ENCODE measurements at regions not wholly inside any gene's neighbourhood (a gene's known extent, or its start where the extent isn't known, plus 50 kb on each side); places are given as distances from the start of the nearest gene placed in this dataset.

GRCh38 chr9:85163825-85164224 is 494.3 kb downstream of the NTRK2 start:
- no peaks in the 10 kb centered on the region for H3K4me1 ChIP-seq (ENCODE audit: control insufficient read depth, insufficient read depth, low read length)
- no peaks in the 10 kb centered on the region for H3K36me3 ChIP-seq (ENCODE audit: control insufficient read depth in 2 of 2, insufficient read depth in 1 of 2, low read length in 2 of 2)
- TF ChIP-seq ZNF654 (tag by site-specific recombination; IDR thresholded peaks at IDR 0.05; ENCODE audit: low read depth) (no peak), ZBTB6 (tag by site-specific recombination; IDR thresholded peaks at IDR 0.05) (no peak), REST (tag by site-specific recombination; IDR thresholded peaks at IDR 0.05) (no peak), ZNF529 (tag by site-specific recombination; IDR thresholded peaks at IDR 0.05; ENCODE audit: insufficient replicate concordance) (no peak), ZSCAN4 (tag by site-specific recombination; IDR thresholded peaks at IDR 0.05) (no peak), ZFP37 (tag by site-specific recombination; IDR thresholded peaks at IDR 0.05) (no peak), ZNF132 (tag by site-specific recombination; IDR thresholded peaks at IDR 0.05; ENCODE audit: borderline replicate concordance) (no peak), ELK4 (IDR thresholded peaks at IDR 0.05; ENCODE audit: borderline replicate concordance, low read depth, low read length) (no peak), TRIM28 (IDR thresholded peaks at IDR 0.05; ENCODE audit: borderline replicate concordance, low read length) (no peak), SP7 (tag by site-specific recombination; IDR thresholded peaks at IDR 0.05) (no peak), ZNF785 (tag by site-specific recombination; IDR thresholded peaks at IDR 0.05) (no peak), SCRT1 (tag by site-specific recombination; IDR thresholded peaks at IDR 0.05; ENCODE audit: borderline replicate concordance) (no peak), ZNF18 (tag by site-specific recombination; IDR thresholded peaks at IDR 0.05) (no peak), ZNF10 (tag by site-specific recombination; IDR thresholded peaks at IDR 0.05) (no peak), ZNF354C (tag by site-specific recombination; IDR thresholded peaks at IDR 0.05; ENCODE audit: borderline replicate concordance, low read depth) (no peak), ZBTB44 (tag by site-specific recombination; IDR thresholded peaks at IDR 0.05) (no peak), ZNF561 (tag by site-specific recombination; IDR thresholded peaks at IDR 0.05; ENCODE audit: borderline replicate concordance) (no peak), ZBTB49 (tag by site-specific recombination; IDR thresholded peaks at IDR 0.05; ENCODE audit: low read depth) (no peak), PRDM1 (tag by site-specific recombination; IDR thresholded peaks at IDR 0.05) (no peak), ZFP69B (tag by site-specific recombination; IDR thresholded peaks at IDR 0.05) (no peak)
- H3K4me3 ChIP-seq (ENCODE audit: low read depth, low read length), result no peak overlapping the region
- CTCF ChIA-PET, result interaction anchor here (0.7 kb wide), 1 partner anchor 972 kb away, joined by 4 read pairs; no protein-coding TSS in a partner anchor
- no peak overlapping the region for H3K27ac ChIP-seq (ENCODE audit: extremely low read depth, low read depth, low read length)
- POLR2A ChIA-PET, result no interaction called here
- H3K9me3 ChIP-seq (ENCODE audit: control insufficient read depth, insufficient read depth, low read depth, low read length), result no peaks in the 10 kb centered on the region
